HG03159 (cell line): ENCODE measurements at regions not wholly inside any gene's neighbourhood (a gene's known extent, or its start where the extent isn't known, plus 50 kb on each side); places are given as distances from the start of the nearest gene placed in this dataset.

Experiments
- ATAC-seq: cut with Tn5 transposase; IDR thresholded peaks from one replicate; pipeline ENCODE4 v1.9.1; 2021; ENCODE audit warnings: mild to moderate bottlenecking, moderate library complexity; ENCODE audit not compliant: unreplicated experiment

DNA sequence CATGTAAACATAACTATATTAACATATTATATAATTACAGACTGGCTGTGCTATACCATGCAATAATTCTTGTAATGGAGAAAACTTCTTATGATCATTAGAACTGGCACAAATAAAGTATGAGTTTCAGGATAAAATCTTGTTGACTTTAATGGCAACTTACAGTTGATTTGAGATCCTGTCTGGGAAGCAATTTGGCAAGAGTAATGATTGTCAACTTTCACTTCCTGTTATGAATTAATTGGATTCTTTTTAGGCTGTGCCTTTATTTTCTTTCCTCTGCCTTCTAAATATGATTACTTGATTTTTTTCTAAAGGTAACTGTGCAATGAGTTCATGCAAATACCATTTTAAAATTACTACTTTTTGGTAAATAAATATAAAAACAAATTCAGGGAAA lies 158.1 kb upstream of the B3GAT2 start:
- ATAC-seq: no peak

DNA sequence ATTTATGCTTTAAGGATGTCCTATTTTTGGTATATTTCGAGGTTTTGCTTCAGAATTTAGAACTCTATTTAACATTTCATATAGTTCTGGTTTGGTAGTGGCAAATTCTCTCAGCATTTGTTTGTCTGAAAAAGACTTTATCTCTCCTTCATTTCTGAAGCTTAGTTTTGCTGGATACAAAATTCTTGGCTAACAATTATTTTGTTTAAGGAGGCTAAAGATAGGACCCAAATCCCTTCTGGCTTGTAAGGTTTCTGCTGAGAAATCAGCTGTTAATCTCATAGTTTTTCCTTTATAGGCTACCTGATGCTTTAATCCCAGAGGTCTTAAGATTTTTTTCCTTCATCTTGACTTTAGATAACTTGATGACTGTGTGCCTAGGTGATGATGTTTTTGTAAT lies 162.7 kb upstream of the B3GAT2 start:
- no peak for ATAC-seq

DNA sequence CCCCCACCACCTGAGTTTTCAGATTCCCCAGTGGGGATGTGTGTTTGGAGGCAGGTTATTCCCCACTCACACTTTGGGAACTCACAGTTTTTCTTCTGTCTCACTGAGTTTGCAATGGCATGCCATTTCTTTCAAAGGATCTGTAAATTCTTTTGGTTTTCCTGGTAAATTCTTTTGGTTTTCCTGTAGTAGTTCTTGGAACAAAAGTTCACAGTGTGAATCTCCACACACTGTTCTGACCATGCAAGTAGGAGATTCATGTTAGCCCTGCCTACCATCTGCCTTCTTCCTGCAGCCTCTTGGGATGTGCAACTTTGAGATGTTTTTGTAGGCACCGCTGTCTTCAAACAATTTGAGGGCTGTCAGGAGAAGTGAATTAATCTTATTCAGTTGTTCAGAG lies 165.6 kb upstream of the OGFRL1 start:
- ATAC-seq: no peak

DNA sequence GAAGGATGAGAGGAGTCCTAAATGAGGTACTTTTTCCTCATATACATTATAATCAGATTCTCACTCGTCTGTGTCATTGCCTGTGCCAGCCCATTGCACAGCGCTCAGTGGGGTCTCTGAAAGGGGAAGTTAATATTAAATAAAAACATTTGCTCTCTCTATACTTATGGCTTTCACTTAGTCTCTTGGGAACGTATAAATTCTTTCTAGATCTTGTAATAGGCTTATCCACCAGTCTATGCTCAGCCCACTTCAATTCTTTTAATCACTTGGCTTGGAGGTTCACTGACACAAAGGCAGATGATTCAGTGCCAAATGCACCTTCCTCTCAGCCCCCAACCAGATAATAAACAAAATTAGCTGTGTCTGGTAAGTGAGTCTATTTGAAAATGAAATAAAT lies 164.3 kb upstream of the OGFRL1 start:
- ATAC-seq: no peak

DNA sequence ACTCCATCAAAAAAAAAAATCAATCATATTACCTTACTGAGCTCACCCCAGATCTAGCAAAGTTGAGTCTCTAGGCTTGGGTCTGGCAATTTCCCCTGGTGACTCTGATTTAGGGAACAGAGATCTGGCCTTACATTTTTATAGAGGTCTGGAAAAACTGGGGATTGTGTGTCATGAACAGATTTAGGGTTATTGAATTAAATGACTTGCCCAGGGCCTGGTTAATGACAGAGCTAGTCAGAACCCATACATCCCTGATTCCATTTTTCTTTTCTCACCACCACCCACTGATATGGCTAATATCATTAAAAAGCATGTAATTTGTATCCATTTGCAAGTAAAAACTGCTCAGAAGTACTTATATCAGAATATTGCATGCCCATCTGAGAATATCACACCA lies 163.4 kb upstream of the OGFRL1 start:
- no peak for ATAC-seq

DNA sequence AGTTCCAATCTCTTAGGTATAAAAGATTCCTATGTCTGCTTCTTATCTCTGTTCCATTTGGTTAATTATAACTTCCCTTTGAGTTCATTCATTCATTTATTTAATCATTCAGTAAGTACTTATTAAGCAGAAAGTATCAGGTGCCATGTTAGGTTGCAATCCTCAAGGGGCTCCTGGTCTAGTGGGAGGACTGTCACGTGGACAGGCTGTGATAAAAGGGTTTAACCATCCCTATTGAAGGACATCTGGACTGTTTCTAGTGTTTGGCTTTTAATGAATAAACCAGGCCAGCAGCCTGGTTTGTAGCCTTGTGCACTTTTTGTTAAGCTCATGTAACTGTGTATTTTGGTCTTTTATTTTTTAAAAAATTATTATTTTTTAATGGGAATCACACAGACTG lies 162.1 kb upstream of the OGFRL1 start:
- no peak for ATAC-seq

DNA sequence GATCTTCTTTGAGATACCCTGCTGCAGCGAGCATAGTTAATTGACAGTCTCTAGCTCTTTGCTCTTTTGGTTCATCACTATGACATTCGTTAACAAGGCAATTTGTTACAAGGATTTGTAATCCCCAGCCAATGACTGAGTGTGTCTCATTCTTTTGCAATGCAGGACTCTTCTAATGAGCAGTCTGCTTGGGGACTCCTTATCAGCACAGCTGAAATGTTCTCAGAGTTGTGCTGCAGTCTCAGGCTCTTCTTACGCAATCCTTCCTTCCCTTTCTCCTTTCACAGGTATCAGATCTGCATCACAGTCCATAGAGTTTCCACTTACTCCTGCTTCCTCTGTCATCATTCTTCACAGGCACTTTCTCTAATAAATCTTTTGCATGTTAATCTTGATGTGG lies 161.2 kb upstream of the OGFRL1 start:
- ATAC-seq: no peak

DNA sequence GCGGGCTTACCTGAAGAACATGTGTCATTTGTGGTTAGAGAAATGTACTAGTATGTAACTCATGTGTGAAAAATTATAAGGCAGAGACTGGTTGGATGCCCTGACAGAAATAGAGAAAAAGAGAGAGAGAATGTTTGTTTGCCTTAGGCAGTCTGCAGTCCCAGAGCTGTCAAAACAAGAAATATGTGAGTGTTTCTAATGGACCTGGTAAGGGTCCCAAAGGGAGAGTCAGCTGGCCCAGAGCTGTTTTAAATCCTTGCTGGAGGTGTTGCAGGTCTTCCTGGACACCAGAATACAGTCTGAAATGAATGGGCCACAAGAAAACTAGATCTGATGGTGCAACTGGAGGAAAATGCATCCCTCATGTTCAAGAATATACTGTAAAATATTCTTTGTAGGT lies 158.3 kb upstream of the OGFRL1 start:
- no peak for ATAC-seq

DNA sequence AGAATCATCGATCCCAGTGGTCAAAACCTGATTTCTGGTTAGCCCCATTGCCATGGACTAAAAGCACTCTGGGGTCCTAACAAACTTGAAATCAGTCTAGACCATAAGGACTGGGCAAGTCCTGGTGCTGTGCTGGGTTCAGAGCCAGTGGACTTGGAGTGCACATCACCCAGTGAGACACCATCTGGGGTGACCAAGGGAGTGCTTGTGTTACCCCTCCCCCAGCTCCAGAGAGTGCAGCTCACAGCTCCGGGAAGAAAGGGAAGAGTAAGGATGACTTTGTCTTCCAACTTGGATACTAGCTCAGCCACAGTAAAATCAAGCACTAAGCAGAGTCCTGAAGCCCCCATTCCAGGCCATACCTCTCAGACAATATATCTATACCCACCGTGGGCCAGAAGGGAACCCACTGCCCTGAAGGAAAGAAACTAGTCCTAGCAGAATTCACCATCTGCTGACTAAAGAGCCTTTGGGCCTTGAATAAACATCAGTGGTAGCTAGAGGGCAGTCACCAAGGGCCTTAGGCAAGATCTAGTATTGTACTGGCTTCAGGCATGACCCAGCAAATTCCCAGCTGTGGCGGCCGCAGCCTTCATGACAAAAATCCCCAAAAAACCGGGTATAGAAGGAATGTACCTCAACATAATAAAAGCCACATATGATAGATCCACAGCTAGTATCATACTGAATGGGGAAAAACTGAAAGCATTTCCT lies 153.5 kb upstream of the OGFRL1 start:
- ATAC-seq: no peak

DNA sequence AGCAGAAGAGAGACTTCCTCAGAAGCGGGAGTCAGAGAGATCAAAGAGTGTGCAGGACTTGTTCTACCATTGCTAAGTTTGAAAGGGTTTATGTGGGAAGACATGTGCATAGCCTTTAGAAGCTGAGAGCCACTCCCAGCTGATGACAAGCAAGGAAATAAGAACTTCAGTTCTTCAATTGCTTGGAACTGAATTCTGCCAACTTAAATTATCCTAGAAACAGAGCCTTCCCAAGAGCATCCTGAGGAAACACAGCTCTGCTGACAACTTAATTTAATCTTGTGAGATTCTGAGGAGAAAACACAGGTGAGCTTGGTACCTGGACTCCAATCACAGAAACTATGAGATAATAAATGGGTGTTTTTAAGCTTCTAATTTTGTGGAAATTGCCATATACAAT lies 150.6 kb upstream of the OGFRL1 start:
- no peak for ATAC-seq

DNA sequence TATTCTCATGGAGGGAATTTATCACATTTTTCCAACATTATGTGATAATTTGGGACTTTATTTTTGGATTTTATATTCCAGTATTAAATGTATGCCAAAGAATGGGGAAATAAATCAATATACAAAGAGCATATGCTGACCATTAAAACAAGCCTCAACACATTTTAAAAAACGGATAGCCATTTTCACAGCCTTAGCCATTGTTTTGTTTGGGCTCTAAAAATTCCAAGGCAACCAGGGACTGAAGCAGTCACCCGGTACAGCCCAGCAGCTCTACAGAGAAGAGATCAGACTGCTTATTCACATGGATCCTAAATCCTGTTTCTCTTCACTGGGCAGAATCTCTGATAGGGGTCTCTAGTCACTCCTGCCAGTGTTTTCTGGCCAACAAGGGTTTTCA lies 150.2 kb upstream of the OGFRL1 start:
- no peak for ATAC-seq

DNA sequence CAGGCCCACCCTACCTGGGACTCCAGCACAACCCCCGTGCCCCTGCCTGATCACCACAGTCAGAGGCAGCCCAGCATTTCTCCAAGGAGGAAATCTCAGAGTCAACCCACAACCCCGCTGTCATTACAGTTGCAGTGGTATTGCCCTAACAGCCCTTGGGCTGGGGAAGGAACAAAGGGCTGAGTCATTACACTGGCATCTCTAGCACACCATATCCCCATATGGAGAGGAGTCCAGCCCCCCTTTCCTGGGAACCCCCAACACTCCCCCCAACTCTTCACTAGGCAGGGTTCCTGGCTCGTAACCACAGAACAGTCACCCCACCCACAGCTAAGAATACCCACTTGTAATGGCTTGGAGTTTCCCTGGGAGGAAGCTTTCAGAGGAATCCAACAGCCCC lies 149.4 kb upstream of the OGFRL1 start:
- ATAC-seq: no peak

DNA sequence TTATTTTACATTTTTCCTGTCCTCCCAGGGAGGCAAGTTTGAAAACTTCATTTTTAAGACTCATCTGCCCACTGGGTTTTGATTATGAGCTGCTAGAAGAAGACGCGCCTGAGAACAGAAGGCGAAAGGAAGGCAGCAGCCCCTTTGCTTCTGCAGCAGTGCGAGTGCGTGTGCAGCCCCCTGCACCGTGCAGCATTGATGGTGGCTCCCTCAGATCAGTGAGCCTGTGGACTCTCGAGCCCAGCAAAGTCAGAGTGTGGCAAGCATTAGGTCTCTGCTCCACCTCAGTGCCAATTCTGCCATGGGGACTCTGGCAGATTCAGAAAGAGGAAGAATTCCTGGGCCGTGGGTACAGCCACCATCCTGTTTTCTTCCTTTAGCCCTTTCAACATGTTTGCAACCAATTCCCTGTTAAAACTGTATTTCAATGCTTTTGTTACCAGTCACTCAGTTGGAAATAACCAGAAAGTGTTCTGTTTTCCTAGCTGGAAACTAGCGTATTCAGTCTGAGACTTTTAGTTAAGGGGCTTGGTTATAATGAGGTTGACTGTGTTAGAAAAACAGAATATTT lies 134.8 kb upstream of the OGFRL1 start:
- ATAC-seq: no peak

DNA sequence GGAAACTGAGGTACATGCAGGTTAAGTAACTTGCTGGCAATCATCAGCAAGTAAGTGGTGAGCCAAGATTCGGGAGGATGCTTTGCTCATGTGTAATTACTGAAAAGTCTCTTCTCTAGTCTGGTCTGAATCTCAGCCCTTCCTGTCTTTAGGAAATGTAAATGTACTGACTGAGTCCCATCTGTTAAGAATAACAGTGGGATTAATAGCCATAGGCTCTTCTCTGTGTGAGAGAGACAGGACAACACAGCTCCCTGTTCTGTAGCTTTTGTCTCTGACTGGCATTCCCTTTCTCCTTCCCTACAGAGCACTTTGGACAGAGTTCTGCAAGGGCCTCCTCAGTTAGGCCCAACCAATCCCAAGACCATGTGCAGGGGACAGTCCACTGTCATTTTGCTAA lies 131.3 kb upstream of the OGFRL1 start:
- ATAC-seq: no peak

DNA sequence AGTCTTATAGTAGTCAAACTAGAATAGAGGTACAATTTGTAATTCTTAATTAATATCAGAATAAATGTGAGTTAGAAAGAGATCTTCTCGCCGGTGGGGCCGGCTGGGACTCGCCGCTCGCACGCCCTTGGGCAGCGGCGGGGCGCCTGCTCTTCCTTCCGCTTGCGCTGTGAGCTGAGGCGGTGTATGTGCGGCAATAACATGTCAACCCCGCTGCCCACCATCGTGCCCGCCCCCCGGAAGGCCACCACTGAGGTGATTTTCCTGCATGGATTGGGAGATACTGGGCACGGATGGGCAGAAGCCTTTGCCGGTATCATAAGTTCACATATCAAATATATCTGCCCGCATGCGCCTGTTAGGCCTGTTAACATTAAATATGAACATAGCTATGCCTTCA lies 123.7 kb upstream of the OGFRL1 start:
- no peak for ATAC-seq

DNA sequence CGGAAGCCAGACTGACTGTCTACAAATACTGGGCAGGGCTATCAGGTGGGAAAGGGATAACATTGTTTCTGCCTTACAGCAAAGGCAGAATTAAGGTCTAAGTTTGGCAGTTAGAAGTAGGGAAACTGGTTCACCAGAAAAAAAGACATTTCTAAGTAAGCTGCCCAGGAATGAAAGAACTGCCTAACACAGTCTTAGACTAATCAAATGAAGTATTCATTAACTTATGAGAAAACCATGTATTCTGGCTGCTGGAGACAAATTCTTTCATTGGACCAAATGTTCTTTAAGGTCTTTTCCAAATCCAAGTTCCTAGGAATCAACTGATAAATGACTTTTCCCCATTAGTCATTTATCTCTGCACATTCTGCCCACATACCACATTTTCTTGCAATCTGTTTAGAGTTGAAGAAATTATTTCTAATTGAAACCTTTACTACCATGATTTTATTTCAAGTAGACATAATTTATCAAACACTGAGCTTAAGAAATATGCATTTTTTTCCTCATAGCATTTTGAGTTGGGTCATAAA lies 120.3 kb upstream of the OGFRL1 start:
- ATAC-seq: no peak

DNA sequence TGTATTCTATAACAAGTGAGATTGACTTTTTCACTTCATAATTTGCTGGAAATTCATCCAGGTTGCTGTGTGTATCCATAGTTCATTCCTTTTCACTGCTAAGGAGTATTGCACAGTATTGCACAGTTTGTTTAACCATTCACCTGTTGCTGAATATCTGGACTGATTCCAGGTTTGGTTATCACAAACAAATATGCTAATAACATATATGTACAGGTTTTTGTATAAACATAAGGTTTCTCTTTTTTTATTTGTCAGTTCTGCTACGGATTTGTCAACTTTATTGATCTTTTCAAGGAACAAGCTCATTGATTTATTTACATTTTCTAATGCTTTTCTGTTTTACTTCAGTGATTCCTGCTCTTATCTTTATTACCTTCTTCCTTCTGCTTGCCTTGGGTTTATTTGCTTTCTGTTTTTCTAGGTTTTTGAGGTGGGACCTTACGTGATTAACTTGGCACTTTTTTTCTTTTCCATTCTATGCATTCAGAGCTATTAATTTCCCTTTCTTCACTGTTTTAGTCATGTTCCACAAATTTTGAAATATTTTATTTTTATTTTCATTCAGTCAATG lies 117.0 kb upstream of the OGFRL1 start:
- no peak for ATAC-seq

DNA sequence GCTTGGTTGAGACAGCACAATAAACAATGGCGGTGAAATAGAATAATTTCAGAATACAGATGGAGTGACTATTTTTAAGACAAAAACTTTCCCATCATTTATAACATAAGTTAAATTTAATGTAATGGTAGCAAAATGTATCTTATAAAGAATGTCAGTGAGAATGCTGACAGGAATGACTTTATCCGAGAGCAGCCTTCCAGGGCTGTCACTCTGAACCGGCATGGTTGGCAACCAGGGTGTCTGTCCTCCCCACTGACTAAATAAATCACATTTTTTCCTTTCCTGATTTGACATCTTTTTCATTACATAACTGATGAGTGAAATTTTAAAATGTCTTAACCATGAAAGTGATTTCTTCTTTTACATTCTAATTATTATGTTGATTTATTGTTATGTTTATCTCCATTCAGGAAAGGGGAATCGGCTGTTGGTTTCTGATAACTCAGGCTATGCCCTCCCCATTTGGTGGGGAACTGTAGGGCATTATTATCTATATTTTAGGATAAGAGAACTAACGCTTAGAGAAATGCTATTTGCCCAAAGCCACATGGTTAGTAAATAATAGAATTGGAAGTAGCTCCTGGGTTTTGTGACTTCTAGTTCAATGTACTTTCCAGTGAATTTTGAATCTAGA lies 109.2 kb upstream of the OGFRL1 start:
- ATAC-seq: no peak

DNA sequence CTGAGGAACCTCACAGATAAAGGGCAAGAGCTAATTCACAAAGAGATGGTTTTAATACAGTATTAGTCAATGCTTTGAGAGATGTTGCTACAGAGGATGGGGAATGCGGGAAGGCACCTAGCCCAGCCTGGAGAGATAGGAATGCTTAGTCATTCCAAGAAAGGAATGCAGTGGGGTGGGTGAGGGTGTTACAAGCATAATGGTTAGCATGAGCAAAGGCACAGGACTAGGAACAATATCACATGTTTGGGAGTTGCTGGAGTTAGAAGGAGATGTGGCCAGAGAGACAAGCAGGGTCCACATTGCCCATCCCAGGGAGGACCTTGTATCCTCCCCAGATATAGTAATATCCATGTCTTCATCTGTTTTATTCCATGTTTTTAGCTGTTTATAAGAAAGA lies 107.0 kb upstream of the OGFRL1 start:
- no peak for ATAC-seq

DNA sequence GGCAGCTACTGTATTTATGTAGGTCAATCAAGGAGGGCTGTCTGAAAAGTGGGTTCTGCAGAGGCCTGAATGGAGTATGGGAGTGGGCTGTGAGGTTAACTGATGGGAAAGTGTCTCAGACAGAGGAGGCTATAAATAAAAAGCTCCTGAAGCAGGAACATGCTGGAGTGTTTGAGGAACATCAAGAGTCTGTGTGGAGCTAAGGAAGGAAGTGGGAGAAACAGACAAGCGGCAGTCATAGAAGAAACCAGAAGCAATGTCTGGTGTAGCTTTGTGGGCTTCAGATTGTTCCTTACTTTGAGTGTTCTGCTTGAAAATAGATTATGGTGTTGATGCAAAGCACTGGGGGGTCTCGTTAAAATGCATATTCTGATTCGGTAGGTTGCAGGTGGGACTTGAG lies 101.5 kb upstream of the OGFRL1 start:
- no peak for ATAC-seq

DNA sequence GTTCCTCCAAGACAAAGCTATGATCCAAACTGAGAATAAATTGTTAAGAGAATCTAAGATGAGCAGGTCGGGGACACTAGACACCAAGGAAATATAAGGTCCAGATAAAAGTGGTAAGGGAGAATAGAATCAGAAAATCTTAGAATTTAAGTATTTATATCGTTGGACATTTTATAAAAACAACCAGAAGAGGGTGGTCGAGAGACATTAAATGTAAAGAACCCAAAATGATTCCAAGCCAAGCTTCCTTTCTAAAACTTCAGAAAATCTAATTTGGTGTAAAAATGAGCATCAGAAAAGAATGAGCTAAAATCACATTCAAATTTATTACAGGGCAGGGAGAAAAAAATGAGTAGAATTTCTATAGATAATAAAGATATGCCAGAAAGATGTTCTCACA lies 97.8 kb upstream of the OGFRL1 start:
- no peak for ATAC-seq

DNA sequence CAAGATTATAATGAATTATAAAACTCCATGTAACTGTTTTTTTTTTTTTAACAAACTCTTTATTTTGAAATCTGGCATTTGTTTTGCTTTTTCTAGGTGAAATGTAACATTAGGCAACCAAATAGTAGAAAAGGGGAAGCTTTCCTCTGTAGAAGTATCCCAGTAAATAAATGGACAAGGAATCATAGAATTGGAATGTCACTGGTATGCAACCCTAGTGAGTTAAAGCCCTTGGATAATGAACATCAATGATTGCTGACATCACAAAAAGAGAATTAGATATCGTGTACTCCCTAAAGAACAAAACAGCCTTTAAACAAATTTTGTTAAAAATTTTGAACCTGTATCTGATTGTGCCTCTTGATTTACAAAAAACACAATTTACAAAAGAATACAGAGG lies 93.9 kb upstream of the OGFRL1 start:
- no peak for ATAC-seq
